NCI-H1105 (cell line): ENCODE measurements at regions not wholly inside any gene's neighbourhood (a gene's known extent, or its start where the extent isn't known, plus 50 kb on each side); places are given as distances from the start of the nearest gene placed in this dataset.
"Not testable (repeated sequence)": the region's sequence is repeated elsewhere in the genome, so short reads cannot be mapped to it uniquely, and the experiment has no call there.

Source experiments
- DNase-seq: peaks from one replicate; lab custom pipeline; 2025; lab: John Stamatoyannopoulos, UW

GRCh38 chr5:129163810-129164378, 69.3 kb downstream of the ISOC1 start:
- DNase-seq: no peak

GRCh38 chr5:129170050-129170449, 75.5 kb downstream of the ISOC1 start:
- DNase-seq: no peak

- DNase-seq: no peak
These were observed 76.8 kb downstream of the ISOC1 start for GRCh38 chr5:129171194-129171944.

DNA sequence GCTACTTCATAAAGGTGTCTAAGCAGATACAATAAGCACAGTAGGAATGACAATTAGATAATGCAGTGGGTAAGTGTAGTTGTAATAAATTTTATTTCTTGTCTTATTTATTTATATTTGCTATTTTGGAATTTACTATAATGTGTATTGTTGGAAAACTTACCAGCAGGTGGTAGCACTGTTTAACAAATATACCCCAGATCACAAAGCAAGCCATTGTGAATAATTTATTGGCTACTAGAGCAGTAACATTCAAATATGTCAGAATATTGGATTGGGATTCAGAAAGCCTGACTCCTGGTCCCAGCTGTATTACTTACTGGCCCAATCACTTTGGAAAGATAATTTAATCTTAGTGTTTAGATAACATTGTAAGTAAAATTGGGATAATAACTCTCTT, 78.0 kb downstream of the ISOC1 start:
- DNase-seq: no peak

- no peak for DNase-seq
These were observed 79.2 kb downstream of the ISOC1 start for GRCh38 chr5:129173771-129174170.

- DNase-seq: no peak
These were observed 79.9 kb downstream of the ISOC1 start for GRCh38 chr5:129174480-129174879.

DNA sequence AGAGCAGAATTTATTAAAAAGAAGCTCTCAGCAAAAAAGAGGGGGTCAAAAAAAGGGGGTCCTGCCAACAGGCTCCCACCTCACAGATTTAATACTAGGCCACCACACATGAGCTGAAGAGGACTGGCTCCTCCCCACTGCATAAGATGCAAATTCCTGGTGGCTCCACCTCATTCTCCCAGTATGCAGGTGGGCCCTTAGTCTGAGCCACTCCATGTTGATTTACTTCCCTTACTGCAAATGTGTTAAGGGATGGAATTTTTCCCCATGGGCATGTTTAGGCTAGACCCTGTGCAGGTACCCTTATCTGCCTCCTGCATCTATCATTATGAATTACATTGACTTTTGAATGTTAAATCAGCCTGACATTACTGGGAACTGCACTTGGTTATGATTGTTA, 82.9 kb downstream of the ISOC1 start:
- DNase-seq: no peak

- no peak for DNase-seq
These were observed 104.8 kb downstream of the ISOC1 start for GRCh38 chr5:129199308-129199707.

- no peak for DNase-seq
These were observed 110.0 kb downstream of the ISOC1 start for GRCh38 chr5:129204525-129204924.

DNA sequence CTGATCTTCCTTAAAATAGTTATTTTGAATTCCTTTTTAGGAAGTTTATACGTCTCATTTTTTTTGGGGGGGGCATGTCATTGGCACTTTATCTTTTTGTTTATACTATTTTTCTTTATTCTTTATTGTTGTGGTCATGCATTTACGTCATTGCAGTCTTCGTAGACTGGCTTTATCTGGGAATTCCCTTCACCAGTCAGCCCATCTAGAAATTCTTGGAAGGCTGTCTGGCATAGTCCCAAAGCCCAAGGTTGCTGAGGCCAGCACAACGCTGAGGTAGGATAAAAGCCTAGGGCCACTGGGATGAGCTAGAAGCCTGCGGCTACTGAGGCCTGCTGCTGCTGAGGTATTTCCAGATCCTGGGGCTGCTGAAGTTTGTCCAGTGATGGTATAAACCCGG, 121.5 kb downstream of the ISOC1 start:
- DNase-seq: no peak

GRCh38 chr5:129217179-129217578, 122.6 kb downstream of the ISOC1 start:
- no peak for DNase-seq

DNA sequence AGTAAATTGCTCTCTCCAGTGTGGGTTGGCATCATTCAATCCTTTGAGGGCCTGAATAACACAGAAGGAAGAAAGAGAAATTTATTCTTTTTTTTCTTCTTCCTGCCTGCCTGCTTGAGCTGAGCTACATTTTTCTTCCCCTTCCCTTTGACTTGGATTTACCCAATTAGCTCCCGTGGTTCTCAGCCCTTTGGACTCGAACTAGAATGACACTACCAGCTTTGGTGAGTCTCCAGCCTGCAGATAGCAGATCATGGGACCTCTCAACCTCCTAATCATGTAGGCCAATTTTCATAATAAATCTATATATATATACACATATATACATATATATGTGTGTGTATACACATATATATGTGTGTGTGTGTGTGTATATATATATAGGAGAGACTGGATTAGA, 128.6 kb downstream of the ISOC1 start:
- no peak for DNase-seq

DNA sequence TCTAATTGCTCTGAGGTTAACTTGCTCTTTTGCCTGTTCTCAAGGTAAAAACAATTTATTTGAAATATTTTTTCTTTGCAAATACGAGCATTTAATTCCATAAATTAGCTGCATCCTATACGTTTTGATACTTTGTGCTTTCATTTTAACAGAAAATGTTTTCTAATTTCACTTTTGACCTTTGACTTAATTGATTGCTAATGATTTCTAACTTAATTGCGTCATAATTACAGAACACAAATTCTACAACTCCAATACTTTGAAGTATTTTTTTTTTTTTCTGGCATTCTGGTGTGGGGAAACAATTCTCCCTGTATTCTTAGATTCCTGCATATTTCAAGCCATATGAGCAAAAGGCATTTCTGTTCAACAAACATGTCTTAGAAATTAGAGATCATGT, 134.0 kb downstream of the ISOC1 start:
- no peak for DNase-seq

GRCh38 chr5:129241755-129242154, 147.2 kb downstream of the ISOC1 start:
- no peak for DNase-seq

DNA sequence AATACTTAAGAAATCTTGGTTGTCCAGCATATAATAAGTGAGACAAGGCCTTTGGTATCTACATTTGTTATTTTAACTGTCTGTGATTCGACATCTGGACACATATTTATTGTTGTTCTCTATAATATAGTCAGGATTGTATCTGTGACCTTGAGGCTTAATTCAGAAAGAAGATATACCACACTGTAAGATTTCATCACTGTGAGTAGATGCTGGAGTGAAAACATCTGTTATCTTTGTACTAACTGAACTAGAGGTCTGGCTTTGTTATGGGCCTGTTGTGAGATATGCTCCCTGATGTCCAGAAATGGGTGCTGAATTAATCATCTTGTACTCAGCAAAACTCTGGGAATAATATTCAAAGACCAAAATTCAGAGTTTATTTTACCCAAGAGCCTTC, 148.5 kb downstream of the ISOC1 start:
- no peak for DNase-seq

GRCh38 chr5:129244478-129244877, 149.9 kb downstream of the ISOC1 start:
- no peak for DNase-seq

- no peak for DNase-seq
These were observed 150.9 kb downstream of the ISOC1 start for GRCh38 chr5:129245489-129245888.

- no peak for DNase-seq
These were observed 151.5 kb downstream of the ISOC1 start for GRCh38 chr5:129246088-129246487.

DNA sequence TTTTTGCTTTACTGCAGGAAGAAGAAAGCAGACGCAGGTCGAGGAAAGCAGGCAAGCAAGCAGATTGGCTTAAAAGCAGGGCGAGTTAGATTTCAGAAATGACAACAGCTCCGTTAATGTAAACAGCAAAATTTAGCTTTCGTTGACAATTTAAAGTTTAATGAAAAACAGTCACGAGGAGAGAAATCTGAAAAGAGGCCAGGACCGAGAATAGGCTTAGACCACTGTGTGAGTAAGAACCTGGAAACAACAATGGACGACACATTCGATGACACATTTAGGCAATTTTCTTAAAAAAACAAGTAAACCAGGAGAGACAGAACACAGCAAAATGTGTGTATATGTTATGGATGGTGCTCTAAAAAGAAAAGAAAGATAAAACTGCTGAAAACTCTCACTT, 155.3 kb downstream of the ISOC1 start:
- no peak for DNase-seq

DNA sequence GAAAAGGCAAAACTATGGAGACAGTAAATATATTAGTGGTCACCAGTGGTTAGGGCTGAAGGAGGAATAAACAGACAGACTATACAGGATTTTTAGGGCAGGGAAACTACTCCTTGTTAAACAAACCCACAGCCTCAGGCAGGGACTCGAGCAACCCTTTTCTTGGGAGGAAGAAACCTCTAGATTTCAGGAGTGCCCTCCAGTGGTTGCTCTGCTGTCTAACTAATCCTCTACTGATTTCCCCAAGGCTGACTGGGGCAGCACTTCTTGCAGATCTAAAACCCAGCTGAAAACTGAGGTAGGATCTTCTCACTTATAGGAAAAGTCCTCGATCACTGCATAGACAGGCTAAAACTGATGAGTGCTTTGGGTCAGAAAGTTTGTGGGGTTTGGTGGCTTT, 176.8 kb downstream of the ISOC1 start:
- DNase-seq: no peak

- DNase-seq: no peak
These were observed 176.1 kb upstream of the ADAMTS19 start for GRCh38 chr5:129284010-129284409.

DNA sequence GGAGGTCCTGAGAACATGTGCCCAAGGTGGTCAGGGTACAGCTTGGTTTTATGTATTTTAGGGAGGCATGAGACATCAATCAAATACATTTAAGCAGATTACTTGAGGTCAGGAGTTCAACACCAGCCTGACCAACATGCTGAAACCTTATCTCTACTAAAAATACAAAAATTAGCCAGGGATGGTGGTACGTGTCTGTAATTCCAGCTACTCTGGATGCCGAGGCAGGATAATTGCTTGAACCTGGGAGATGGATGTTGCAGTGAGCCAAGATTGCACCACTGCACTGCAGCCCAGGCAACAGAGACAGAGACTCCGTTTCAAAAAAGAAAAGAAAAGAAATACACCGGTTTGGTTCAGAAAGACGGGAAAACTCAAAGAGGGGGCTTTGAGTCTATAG, 165.9 kb upstream of the ADAMTS19 start:
- DNase-seq: not testable (repeated sequence)

DNA sequence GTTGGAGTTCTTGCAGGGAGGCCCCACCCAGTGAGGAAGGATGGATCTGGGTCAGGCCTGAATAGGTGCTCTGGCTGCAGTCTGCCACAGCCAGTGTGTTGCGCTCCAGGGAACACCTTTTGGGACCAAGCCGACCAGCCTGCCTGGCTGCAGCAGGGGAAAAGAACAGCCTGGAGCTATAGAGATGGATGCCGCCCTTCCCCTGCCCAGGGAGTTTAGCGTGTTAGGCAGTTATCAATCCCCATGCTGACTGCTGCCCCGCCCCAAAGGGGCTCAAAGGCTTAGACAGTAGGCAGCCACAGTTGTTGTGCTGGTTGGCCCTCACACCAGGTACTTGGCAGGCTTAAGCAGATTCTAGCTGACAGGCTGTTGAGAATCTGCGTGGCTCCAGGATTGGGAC, 153.4 kb upstream of the ADAMTS19 start:
- DNase-seq: no peak

DNA sequence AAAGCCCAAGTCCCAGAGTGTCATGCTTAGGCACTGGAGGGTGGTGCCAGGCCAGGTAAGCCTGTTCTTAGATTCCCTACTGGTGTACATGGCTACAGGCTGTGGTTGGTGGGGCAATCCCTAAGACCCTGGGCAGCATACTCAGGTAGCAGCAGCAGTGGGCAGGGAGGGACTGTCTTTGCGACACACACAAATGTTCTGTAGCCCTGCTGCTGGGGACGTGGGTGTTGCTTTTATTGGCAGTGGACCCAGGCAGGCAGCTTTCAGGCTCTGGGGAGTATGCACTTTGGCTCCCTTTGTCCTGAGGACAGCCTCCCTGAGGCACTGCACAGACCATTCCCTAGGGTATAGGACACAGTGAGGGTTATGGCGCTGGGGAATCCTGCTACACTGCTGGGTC, 137.1 kb upstream of the ADAMTS19 start:
- DNase-seq: no peak
